Type B pancreatic cell (in vitro differentiated cells): ENCODE measurements at regions not wholly inside any gene's neighbourhood (a gene's known extent, or its start where the extent isn't known, plus 50 kb on each side); places are given as distances from the start of the nearest gene placed in this dataset.
"Not testable (repeated sequence)": the region's sequence is repeated elsewhere in the genome, so short reads cannot be mapped to it uniquely, and the experiment has no call there.

Experiments
- DNase-seq: peaks from one replicate; pipeline ENCODE4 v3.0.0; 2021; ENCODE audit warnings: mixed read lengths; ENCODE audit not compliant: unreplicated experiment; ENCODE audit errors: extremely low spot score
- H3K27ac Mint-ChIP-seq: 2 replicates; pipeline ENCODE4 v1.8.0; 2021; ENCODE audit warnings: mild to moderate bottlenecking, mixed read lengths
- H3K27me3 Mint-ChIP-seq: 2 replicates; pipeline ENCODE4 v1.8.0; 2021; ENCODE audit warnings: mixed read lengths
- H3K36me3 Mint-ChIP-seq: 2 replicates; pipeline ENCODE4 v1.8.0; 2021; ENCODE audit warnings: mixed read lengths
- H3K4me1 Mint-ChIP-seq: one replicate; pipeline ENCODE4 v1.8.0; 2021; ENCODE audit warnings: mixed read lengths; ENCODE audit not compliant: unreplicated experiment
- H3K4me3 Mint-ChIP-seq: 2 replicates; pipeline ENCODE4 v1.8.0; 2021; ENCODE audit warnings: mild to moderate bottlenecking, mixed read lengths
- H3K9me3 Mint-ChIP-seq: 2 replicates; pipeline ENCODE4 v1.8.0; 2021; ENCODE audit warnings: mixed read lengths
- CTCF ChIP-seq: fragments of 200-600 bp; sonication (generic); conservative IDR thresholded peaks from 2 replicates; pipeline ENCODE4 v1.5.0; 2021; ENCODE audit warnings: antibody characterized with exemption, mild to moderate bottlenecking

- Mint-ChIP-seq H3K27ac (no peak overlapping the region), H3K36me3 (no peaks in the 10 kb centered on the region), H3K4me3 (no peak overlapping the region), H3K4me1 (no peaks in the 10 kb centered on the region), H3K27me3 (no peaks in the 10 kb centered on the region), H3K9me3 (no peaks in the 10 kb centered on the region)
- TF ChIP-seq CTCF: no peak
- no peak for DNase-seq
Observed at GRCh38 chr10:78236416-78237015, 202.9 kb downstream of the RPS24 start.

DNA sequence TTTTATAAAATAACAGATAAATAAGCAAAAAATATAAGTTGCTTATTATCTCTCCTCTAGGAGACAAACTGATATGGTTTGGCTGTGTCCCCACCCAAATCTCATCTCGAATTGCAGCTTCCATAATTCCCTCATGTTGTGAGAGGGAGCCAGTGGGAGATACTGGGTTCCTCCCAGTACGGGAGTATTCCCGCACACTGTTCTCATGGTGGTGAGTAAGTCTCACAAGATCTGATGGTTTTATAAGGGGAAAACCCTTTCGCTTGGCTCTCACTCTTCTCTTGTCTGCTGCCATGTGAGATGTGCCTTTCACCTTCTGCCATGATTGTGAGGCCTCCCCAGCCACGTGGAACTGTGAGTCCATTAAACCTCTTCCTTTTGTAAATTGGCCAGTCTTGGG, 204.3 kb downstream of the RPS24 start:
- not testable (repeated sequence) for H3K27ac Mint-ChIP-seq, H3K4me3 Mint-ChIP-seq, H3K27me3 Mint-ChIP-seq, DNase-seq, H3K4me1 Mint-ChIP-seq, H3K36me3 Mint-ChIP-seq, H3K9me3 Mint-ChIP-seq

- Mint-ChIP-seq H3K27ac (no peak overlapping the region), H3K4me1 (peaks cover 4% of the 10 kb centered on the region)
- no peak for DNase-seq
Observed at GRCh38 chr10:78247266-78247665, 213.6 kb downstream of the RPS24 start.

DNA sequence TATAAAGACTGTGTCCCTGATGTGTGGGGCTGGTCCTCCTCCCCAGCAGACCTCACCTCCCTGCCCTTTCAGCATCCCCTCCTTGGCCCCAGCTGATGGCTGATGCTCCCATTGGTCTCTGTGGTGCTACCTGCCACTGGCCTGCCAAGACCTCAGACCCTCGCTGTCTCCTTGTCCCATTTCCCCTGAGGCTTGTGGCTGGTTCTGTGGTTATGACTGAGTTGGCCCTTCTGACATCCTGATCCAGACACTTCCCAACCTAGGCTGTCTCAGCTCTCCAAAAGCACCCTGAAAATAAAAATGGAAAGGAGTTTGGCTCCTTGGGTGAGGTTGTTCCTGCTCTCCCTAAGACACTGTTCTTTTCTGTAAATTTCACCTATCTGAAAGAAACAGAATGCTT, 214.2 kb downstream of the RPS24 start:
- no peak overlapping the region for H3K27ac Mint-ChIP-seq
- no peaks in the 10 kb centered on the region for H3K27me3 Mint-ChIP-seq
- peaks cover 4% of the 10 kb centered on the region for H3K4me1 Mint-ChIP-seq
- H3K36me3 Mint-ChIP-seq: no peaks in the 10 kb centered on the region
- no peak for DNase-seq
- no peaks in the 10 kb centered on the region for H3K9me3 Mint-ChIP-seq
- H3K4me3 Mint-ChIP-seq: no peak overlapping the region
- no peak for TF ChIP-seq CTCF

More at GRCh38 chr10:78247266-78247665, 213.6 kb downstream of the RPS24 start:
- no peak overlapping the region for H3K4me3 Mint-ChIP-seq
- peaks cover 2% of the 10 kb centered on the region for H3K9me3 Mint-ChIP-seq
- no peaks in the 10 kb centered on the region for H3K27me3 Mint-ChIP-seq
- H3K36me3 Mint-ChIP-seq: no peaks in the 10 kb centered on the region
- TF ChIP-seq CTCF: no peak

DNA sequence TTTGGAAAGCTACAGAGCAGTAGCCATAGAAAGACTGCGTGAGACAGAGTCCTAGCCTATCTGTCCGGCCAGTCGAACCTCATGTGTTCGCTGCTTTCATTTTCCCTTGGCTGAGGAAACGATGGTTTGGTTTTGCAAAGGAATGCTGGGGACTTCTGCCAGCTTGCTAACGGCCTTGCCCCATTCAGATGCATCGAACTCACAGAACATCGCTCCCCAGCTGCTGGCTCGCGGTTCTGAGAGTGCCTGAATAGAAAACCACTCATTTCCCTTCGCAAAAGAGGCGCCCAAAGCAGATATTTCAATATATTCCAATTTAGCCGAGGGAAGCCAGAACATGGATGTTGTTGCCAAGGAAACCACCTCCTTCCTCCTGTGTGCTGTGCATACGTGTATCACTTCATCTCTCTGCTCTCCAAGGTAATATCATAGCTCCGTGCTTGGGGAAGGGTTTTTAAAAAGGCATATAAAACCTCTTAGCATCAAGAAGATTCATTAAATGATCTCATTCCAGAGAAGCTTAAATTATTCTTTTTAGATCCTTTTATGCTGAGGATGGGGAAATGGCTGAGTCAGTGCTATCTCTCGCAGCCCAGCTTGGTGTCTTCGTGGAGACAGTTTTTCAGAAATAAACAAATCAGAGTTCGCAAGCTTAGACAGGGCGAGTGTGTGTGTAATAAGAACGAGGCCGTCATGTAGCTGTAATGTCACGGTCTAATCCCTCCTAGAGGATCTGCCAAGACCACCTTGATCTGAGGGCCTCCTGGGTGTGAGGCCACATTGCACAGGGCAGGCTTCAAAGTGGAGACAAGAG, 215.2 kb downstream of the RPS24 start:
- Mint-ChIP-seq H3K4me1 (peaks cover 13% of the 10 kb centered on the region), H3K27ac (no peak overlapping the region), H3K9me3 (no peaks in the 10 kb centered on the region), H3K4me3 (no peak overlapping the region), H3K36me3 (no peaks in the 10 kb centered on the region), H3K27me3 (no peaks in the 10 kb centered on the region)
- TF ChIP-seq CTCF: no peak
- no peak for DNase-seq

DNA sequence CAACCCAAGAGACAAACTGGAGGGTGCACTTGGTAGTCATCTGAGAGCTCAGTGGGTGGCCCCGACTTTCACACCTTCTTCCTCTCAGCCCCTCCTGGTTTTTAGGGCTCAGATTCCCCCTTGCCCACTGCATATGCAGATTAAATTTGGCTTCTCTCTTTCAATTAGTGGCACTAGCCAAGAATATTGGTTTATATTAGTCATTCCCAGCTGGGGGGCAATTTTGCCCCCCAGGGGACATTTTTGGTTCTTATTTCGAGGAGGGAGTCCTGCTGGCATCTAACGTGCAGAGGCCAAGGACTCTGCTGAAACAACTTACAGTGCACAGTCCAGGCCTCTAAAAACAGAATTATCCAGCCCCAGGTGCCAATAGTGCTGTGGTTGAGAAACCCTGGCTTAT, 216.0 kb downstream of the RPS24 start:
- Mint-ChIP-seq H3K27ac (no peak overlapping the region), H3K27me3 (no peaks in the 10 kb centered on the region), H3K4me3 (no peak overlapping the region), H3K9me3 (no peaks in the 10 kb centered on the region), H3K36me3 (no peaks in the 10 kb centered on the region), H3K4me1 (peaks cover 20% of the 10 kb centered on the region)
- TF ChIP-seq CTCF: no peak
- DNase-seq: no peak
